OCI-LY3 (cell line): ENCODE measurements at regions not wholly inside any gene's neighbourhood (a gene's known extent, or its start where the extent isn't known, plus 50 kb on each side); places are given as distances from the start of the nearest gene placed in this dataset.

Experiments
- CTCF ChIP-seq: fragments of 200-600, 300-600 bp; sonication (generic); IDR thresholded peaks from 2 replicates; pipeline ENCODE4 v1.5.1; 2014; ENCODE audit warnings: antibody characterized with exemption, low read length, low read depth
- EZH2phosphoT487 ChIP-seq: fragments of 200-600 bp; shearing (Covaris generic); IDR thresholded peaks from 2 replicates; pipeline ENCODE4 v1.6.1; 2018; ENCODE audit warnings: antibody characterized with exemption, mixed run types, low read depth

DNA sequence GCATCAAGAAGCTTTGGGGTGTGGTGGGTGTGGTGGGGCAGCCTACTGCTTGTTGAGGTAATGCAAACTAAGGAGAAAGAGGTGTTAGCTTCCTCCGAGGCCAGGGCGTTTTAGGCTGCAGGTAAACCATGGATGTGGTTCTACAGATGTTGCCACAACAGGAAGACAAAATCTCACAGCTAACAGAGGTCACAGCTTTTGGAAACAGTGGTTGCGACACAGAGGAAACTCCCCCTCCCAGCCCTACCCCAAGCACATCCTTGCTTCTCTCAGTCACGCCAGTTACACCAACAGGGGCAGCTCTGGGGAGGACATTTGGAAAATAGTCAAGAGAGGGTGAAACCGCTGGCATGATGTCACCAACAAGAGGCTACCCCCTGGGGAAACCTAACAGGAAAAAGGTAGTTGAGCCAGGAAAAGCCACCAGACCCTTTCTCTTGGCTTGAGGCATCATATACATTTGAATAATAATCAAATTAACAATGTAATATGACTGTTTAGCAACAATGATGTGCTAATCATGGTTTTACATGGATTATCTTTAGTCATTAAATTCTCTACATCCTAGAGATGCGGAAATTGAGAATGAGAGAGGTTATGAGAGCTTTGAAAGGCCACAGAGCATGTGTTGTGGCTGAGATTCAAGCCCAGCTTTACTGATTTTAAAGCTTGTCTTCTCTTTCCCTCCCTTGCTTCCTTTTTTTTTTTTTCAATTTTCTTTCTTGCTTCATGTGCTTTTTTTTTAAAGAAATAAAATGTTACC is 82.2 kb upstream of the IL12B start:
- TF ChIP-seq CTCF (no peak), EZH2phosphoT487 (no peak)
